HG03442 (cell line): ENCODE measurements at regions not wholly inside any gene's neighbourhood (a gene's known extent, or its start where the extent isn't known, plus 50 kb on each side); places are given as distances from the start of the nearest gene placed in this dataset.
"Not testable (repeated sequence)": the region's sequence is repeated elsewhere in the genome, so short reads cannot be mapped to it uniquely, and the experiment has no call there.

Experiments
- ATAC-seq: cut with Tn5 transposase; IDR thresholded peaks from one replicate; pipeline ENCODE4 v1.9.1; 2021; ENCODE audit warnings: mild to moderate bottlenecking, moderate library complexity; ENCODE audit not compliant: unreplicated experiment

DNA sequence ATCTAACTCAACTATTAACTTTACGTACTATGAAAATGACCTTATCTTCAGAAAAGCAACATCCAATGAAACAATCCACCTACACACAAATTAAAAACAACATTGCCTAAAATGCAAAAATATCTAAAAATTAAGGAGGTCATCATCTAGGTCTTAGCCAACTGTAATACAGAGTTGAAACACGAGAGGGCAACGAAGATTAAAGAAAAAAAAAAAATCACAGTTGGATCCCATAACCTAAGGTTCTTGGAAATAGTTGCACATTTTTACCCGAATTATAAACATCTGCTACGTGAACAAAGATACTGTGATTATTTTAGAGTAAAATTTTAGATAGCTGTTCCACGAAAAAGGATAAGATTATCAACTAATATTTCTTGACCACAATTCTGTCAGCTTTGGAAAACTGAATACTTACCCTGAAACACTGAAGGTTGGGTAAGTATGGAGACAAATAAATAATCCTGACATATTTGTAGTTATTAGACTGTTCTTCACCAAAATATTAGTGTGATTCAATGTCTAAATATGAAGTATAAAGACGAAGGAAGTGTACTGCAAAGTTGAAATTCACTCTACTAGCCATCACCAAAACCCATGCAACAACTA is 88.0 kb upstream of the AK4 start:
- peak; percentile 54 for ATAC-seq

DNA sequence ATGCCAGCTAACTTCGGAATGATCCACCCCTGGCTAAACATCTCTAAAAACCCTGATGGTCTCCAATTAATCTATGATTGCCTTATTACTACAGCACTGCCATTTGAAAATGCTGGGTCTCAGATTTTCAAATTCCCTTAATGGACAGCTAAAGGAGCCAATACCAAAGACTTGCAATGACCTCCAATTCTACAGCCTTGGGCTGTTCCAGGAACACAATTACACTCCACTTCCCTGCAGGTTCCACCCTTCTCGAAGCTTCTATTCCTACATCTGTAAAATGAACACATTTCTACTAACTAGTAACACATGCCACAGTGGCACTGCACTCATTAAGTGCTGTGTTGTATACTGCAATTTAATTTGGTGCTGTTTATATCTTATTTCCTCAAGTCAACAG is 85.7 kb upstream of the AK4 start:
- no peak for ATAC-seq

DNA sequence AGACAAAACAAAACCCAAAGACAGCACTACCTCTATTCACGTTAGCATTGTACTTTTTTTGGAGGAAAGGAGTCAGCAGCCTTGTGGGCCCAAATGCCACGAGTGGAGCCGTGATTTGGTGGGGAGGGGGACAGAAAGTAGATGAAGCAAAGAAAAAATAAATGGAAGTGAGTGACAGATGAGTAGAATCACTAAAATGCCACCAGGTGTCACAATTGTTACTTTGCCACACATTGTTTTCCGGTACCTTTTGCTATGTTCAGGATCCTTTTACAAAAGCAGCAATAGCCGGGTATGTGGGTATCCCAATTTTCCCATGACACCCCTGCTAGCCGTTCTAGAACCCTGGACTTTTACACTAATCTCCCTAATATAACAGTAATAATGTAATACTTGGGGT is 85.0 kb upstream of the AK4 start:
- no peak for ATAC-seq

DNA sequence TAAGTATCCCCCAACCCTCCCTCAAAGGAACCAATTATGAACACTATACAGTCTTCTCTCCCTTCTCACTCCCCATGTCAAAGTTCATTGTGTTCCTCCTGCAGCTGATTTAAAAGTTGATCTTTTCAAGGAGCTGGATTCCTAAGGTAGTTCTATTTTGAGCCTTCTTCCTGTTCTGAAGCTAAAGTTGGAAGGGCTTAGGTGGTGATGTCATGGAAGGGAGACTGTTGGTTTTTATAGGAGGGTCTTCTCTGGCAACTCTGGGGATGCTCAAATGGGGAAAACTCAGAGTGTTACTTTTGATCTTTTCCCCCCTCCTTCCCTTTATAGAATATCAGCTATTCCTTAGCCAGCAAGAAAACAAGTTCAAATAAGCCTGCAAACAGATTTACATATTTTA is 83.0 kb upstream of the AK4 start:
- no peak for ATAC-seq

DNA sequence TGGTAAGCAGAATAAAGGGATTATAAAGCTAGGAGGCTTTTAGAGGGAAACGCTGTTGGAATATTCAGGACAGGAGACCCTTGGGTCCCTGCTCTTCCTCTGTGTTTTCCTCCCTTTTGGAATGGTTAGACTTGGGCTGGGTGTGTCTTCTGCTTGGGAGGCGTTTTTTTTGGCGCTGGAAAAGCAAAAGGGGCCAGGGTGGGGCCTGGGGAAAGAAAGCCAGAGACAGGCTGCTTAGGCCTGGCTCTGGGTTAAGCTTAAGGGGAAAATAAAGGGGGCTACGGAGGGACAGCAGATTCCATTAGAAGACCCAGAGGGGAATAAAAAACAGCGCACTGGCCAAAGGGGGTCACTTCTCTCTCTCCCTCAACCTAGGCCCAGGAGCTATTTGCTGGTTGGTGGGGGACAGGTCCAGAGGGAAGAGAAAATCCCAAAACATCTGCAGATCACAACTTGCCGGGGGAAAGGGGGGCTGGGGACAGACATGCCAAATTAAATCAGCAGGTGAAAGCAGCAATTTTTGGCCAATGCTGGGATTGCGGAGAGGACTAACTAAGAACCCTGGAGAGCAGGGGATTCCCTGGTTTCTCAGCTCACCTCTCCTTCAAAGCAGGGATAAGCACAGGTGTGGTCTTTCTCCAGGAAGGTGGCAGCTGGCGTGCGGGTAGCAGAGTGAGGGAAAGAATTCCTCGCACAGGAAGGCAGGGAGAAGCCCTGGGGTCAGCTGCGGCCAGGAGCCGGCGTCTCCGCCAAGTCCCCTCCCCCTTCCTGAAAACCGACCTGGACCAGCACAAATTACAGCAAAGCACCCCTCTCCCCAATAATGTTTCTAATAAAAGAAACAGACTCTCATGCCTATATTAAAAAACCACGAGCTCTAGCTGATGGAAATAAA is 82.2 kb upstream of the AK4 start:
- no peak for ATAC-seq

DNA sequence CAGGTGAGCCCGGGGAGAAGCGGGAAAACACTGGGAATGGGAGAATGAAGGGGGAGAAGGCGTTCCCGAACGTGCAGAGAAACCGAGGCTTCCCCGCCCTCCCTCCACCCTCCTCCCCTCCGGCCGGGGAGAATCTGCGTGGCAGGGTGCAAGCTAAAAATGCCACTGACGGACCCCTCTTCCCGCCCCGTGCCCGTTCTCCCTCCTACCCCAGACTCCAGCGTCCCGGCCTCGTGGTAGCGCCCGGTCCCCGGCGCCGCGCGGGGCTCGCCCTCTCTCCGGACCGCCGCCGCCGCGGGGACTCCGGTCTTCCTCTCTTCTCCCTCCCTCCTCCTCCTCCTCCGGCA is 81.6 kb upstream of the AK4 start:
- ATAC-seq, result no peak

DNA sequence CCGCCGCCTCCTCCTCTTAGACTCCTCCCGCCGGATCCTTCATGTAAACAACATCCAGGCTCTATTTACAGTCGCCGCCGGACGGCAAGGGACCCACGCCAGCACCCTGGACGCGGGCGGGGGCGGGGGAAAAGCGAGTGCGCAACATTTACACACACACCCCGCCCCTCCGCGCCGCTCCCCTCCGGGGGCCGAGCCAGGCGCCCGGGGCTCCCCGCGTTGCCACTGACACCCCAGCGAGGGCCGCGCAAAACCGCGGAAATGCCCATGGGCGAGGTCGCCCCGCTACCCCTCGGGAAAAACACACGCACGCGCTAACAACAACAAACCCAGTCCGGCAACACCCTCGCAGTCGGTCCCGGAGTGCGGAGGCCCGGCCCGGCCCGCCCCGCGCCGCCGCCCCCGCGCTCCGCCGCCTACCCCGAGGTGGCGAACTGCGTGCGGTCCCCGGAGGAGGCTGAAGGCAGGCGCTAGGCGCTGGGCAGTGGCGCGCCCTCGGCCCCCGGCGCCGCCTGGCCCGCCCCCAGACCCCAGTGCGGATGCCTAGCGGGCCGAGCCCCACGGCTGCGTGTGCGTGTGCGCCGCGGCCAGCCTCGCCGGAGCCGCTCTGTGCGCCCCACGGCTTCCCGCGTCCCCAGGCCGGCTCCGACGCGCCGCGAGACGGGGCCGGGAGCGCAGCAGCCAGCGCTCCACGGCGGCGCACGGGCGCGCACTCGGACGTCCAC is 81.1 kb upstream of the AK4 start:
- peak; percentile 47 for ATAC-seq

DNA sequence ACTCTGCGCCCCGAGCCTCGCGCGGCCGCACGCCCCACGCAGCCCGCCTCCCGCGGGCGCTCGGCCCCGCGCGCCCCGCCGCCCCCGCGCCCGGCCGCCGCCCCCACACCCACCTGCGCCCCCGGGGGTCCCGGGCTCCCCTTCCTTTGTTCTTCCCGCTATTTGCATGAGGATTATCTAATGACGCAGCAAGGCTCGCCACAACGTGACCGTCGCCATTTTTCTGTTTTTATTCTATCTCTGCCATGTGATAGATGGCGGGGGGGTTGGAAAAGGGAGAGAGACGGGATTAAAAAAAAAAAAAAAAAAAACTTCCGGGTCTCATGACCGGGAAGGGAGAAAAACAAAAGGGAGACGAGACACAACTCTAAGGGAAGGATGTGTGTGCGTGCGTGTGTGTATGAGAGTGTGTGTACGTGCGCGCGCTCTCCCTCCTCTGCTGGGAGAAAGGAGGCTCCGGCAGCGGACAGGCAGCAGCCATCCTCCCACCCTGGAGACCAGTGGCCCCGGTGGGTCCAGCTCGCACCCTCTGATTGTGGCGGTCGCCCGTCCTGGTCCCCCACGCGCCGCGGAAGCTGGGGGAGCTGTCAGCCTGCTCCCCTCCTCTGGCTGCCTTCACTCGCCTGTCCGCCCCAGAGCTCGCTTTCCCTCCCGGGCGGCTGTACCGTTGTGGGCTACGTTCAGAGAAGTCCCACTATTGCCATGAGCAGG is 80.4 kb upstream of the AK4 start:
- peak; percentile 28 for ATAC-seq

DNA sequence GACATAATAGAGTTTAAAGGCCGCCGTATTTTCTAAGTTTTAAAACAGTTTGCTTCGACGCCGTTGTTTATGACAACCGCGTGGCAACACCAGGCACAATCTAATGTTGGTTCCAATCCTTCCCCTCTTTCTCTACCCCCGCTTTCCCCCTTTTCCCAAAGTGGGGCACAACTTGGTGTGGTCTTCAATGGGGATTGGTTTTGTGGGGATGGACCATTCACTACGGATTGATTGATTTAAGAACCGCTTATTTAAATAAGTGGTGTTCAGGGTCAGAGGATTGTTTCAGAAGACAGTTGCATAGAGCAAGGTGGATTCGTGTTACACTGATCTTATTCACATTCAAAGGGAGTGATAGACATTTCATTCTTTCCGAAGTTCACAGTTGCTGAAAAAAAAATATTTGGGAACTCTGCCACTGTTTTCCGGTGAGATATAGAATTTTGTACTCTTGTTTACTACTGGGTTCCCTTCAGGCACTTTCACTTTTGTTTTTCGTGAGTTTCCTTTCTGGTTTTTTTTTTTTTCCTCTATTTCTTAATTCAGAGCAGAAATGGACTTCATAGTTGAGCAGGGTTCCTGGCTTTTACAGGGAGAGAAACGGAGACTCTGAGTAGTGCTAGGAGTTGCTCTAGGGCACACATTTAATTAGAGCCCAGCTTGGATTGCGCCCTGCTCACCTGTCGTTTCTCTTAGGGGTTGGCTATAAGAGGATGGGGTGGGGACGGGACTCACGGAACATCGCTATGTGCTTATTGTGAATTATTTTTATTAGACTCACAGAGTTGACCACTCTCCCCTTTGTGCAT is 79.6 kb upstream of the AK4 start:
- no peak for ATAC-seq

DNA sequence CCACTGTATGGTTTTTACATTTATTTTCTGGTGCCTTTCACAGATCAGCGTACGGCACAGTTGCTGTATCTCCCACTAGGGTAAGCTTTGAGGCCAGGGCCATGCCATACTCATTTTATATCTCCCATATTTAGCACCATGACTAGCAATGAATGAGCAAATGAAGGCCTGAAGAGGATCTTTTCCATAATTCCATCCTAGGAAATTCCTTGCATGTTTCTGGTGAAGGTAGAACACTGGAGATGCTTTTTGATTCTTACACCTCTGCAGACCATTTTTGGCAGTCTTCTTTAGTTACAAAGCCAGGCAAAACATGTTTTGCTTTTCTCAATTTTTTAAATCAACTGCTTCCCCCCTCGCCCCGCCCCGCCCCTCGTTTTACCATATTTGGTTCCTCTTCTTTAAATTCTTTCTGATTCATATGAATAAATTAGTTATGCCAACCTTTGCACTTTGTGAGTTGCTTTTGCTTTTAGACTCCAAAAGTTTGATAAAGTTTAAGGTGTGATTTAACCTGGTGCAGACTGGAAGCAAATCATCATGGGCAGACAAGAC is 78.9 kb upstream of the AK4 start:
- no peak for ATAC-seq

DNA sequence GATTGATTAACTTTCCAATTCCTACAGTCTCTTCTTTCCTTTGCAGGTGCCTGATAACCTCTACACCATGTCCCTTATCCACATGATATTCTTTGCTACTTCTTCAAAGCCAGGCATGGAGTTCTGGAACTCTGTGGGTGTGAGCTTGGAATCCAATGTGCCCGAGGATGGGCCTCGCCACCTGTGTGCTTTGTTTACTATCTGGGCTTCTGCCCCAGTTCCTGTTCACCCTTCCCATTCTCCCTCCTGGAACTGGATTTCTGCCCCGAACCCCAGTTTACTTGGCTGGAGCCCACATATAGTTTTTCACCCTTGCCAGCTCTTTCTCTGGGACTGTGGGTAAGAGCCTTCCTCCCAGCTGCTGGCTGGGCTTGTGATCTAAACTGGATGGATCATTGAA is 75.2 kb upstream of the AK4 start:
- ATAC-seq, result no peak

DNA sequence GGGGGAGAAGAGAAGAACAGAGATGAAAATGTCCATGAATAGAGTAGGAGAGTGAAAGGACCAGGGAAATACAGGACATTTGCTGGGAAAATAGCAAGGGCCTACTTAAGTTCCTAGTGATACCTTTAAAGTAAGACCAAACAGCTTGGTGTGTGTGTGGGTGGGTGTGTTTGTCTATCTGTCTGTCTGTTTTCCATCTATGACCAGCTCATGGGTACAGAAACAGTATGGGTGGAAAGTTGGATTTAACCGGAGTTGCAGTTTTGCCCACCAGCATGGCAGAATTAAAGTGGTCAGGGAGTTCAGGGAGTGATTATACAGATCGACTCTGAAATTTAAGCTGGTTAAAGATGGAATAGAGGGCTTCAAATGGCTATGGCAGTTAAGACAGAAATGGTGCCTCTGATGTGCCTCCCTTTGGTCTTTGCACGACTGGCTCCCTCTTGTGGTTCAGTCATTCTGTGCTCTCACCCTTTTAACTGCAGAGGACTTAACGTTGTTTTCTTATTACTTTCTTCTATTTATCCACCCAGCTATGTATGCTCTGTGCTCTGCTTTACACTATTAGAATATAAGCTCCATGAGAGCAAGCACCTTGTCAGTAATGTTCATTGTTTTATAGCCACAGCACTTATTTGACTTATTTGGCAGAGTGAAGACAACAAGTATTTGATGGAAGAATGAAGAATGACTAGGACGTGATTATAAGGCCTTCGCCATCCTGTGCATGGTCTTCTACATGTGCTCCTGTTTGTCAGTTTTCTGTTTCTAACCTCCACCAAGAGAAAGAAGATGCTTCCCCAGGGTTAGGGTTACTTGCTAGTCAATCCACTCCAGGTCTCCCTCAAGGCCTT is 72.7 kb upstream of the AK4 start:
- ATAC-seq, result peak; percentile 92

DNA sequence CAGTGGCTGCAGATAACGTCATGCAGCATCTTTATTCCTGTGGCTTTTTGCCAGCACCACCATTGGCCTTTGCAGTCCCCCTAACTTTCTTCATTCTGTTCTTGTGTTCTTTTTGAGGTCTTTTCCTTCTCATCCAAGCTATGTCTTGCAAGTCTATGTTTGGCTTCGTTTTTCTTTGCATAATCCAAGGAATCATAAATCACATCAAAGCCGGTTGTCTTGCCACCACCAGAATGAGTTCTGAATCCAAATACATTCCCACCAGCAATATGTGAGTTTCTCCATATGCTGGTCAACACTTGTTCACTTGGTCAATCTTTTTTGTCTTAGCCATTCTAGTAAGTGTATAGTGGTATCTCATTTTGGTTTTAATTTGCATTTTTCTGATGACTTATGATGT is 70.6 kb upstream of the AK4 start:
- no peak for ATAC-seq

DNA sequence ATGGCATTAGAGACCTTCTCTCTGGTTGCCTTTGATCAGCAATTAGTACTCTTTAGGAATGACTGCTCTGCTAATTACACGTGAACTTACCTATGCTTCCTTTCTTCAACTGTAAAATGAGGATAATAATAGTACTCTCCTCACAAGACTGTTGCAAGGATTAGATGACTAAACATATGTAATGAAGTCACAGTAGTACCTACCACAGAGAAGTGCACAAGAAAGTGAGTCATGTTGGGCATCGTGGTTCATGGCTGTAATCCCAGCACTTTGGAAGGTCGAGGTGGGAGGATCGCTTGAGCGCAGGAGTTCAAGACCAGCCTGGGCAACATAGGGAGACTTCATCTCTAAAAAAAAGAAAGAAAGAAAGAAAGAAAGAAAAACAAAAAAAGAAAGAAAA is 68.1 kb upstream of the AK4 start:
- no peak for ATAC-seq

DNA sequence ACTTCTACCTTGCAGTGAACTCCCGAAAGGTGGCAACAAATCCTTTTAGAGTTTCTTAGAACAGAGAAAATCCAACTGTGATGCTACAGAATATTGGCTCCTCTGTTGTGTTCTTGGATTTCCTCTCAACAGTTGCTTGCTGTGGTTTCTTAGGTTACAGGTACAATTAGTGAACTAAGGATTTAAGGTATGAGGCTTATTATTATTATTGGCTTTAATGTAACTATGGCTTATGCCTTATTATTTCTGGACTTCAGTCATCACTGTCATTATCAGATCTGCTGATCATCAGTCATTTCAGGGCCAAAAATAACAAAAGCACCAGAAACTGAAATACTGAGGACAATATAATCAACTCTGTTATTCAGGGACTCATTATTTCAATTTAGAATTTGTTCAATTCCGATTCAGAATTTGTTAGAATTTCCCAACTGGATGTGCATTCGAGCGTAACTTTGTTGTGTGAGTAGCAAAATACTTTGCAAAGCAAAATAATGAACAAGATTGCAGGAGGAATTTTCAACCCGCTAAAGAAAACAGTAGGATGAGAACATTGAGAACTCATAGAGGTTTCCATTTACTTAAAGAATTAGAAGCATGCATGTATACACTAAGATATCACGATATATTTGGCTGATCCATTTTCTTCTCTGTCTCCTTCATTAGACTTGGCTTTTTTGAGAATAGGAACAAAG is 65.5 kb upstream of the AK4 start:
- ATAC-seq, result no peak

DNA sequence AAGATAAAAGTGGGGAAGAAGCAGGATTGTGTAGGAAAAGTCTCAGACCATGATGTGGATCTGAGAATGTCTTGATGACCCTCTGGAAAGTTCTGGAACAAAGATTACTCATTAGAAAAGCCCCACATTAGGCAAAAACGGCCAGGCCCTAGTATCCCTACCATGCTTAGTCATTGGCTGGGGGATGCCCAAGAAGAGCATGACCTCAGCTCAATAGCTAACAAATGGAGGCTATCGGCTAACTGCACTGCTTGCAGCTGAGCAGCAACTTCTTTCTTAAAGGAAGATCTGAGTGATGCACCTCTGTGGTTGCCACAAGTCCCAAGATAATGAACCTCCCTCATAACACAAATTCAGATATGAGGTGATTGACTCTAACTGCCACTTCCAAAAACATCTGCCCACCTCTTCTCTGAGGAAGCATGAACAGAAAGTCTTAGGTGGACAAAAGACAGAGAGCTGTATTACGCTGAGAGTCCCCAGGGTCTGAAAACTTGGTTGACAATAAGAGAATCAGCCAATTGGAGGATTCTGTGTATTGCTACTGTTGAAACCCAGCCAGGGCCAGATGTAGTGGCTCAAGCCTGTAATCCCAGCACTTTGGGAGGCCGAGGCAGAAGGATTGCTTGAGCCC is 64.6 kb upstream of the AK4 start:
- ATAC-seq, result peak; percentile 66

DNA sequence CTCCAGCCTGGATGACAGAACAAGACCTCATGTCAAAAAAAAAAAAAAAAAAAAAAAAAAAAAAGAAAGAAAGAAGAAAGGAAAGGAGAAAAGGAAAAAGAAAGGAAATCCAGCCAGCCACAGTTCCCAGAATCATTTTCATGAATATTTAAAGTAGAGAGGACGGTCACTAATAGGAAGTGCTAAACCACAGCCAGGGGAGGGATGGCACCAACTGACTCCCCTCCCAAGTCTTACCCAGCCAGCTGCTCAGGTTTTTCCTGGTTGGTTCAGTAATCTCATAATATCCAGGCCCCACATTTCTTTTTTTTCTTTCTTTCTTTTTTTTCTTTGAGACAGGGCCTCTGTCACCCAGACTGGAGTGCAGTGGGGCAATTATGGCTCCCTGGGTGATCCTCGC is 63.9 kb upstream of the AK4 start:
- no peak for ATAC-seq

DNA sequence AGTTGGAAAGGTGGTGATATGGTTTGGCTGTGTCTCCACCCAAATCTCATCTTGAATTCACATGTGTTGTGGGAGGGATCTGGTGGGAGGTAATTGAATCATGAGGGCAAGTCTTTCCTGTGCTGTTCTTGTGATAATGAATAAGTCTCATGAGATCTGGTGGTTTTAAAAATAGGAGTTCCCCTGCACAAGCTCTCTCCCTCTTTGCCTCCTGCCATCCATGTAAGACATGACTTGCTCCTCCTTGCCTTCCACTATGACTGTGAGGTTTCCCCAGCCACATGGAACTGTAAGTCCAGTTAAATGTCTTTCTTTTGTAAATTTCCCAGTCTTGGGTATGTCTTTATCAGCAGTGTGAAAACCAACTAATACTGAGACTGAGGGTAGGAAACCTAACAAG is 60.5 kb upstream of the AK4 start:
- not testable (repeated sequence) for ATAC-seq
